Panc1 (cell line): ENCODE measurements at regions not wholly inside any gene's neighbourhood (a gene's known extent, or its start where the extent isn't known, plus 50 kb on each side); places are given as distances from the start of the nearest gene placed in this dataset.
"Not testable (repeated sequence)": the region's sequence is repeated elsewhere in the genome, so short reads cannot be mapped to it uniquely, and the experiment has no call there.

Source experiments
- CTCF ChIP-seq: fragments of 450-650 bp; IDR thresholded peaks from 2 replicates; pipeline ENCODE4 v1.5.1; 2017; ENCODE audit warnings: mild to moderate bottlenecking
- POLR2AphosphoS5 ChIP-seq: IDR thresholded peaks from 2 replicates; pipeline ENCODE4 v1.6.1; 2012; ENCODE audit warnings: mild to moderate bottlenecking, low read depth, low read length, moderate library complexity
- REST ChIP-seq, 2 experiments: IDR thresholded peaks; 2 replicates each; pipeline ENCODE4 v1.6.1; 2011 to 2012; ENCODE audit warnings: low read depth in 2 of 2, control low read depth in 1 of 2, low read length in 1 of 2, mild to moderate bottlenecking in 1 of 2, moderate library complexity in 1 of 2; ENCODE audit not compliant: insufficient read depth in 1 of 2
- SIN3A ChIP-seq: IDR thresholded peaks from 2 replicates; pipeline ENCODE4 v1.6.1; 2012; ENCODE audit warnings: low read depth, mild to moderate bottlenecking, low read length, moderate library complexity, borderline replicate concordance; ENCODE audit not compliant: insufficient read depth
- TCF7L2 ChIP-seq: IDR thresholded peaks from 2 replicates; pipeline ENCODE4 v1.6.1; 2011; ENCODE audit warnings: mild to moderate bottlenecking, low read depth, low read length, inconsistent platforms

DNA sequence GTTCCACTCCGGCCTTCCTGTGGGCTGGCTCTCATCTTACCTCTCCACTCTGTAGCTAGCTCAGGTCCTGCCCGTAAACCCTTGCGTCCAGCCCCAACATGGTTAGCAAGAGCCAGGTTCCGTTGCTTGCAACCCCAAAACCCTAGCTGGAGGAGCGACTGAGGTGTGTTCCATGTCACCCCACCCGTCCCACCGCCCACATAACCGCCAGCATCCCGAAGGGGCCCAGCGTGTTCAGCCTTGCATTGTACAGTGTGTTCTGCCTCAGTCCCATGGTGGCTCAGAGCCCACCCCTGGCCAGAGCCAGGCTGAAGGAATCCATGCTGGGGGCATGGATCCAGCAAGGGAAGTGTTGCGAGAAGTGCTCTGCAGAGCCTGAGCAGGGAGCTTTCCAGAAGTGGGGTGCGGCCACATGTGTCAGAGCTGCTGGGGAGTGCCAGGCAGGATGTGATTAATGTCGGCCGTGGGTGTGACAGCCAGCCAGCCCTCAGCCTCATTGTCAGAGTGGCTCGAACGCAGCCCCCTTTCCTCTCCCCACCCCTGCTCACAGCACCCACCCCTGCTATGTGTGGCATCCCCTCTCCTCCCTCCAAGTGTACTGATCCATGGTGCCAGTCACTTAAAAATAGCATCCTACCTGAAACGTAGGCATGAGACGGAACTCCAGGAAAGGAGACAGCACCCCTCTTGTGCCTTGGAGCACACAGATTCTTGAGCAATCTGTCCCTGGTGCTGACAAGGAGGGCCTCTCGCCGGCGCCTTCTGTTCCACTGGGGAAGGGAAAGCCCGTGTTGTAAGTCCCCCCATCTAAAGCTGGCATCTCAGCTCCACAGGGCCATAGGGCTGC lies 158.9 kb downstream of the OR4M2 start:
- not testable (repeated sequence) for TF ChIP-seq REST (IDR thresholded peaks at IDR 0.05; ENCODE audit: insufficient read depth in 1 of 2, low read depth in 2 of 2, low read length in 1 of 2); CTCF; POLR2AphosphoS5; SIN3A; TCF7L2
